IMR-90 (cell line): ENCODE measurements at regions not wholly inside any gene's neighbourhood (a gene's known extent, or its start where the extent isn't known, plus 50 kb on each side); places are given as distances from the start of the nearest gene placed in this dataset.

Experiments used
- ATAC-seq: fragments of 200-7000 bp; cut with Tn5 transposase; 2 replicates; pipeline ENCODE4 v1.9.1; 2020; ENCODE audit warnings: low read depth, mild to moderate bottlenecking, moderate library complexity
- BruUV-seq: library from RNA; stranded (reverse); fragments of 400-500 nt; replicated peaks from 2 replicates; lab custom pipeline; 2021; lab: Mats Ljungman, UMichigan
- CTCF ChIA-PET: fragments of 300-600 bp; formaldehyde crosslinking; extraction: SDS; loops from one replicate; lab custom pipeline; 2021; ENCODE audit warnings: antibody characterized with exemption; lab: Yijun Ruan, JAX
- POLR2A ChIA-PET: fragments of 300-600 bp; sonication (Branson Sonifier 250); formaldehyde crosslinking; loops from one replicate; lab custom pipeline; 2022; ENCODE audit warnings: antibody characterized with exemption; ENCODE audit not compliant: unreplicated experiment; lab: Charles Lee
- DNase-seq: peaks from one replicate; pipeline ENCODE4 v3.0.0; 2013
- H2AFZ ChIP-seq: replicated peaks from 2 replicates; pipeline ENCODE3; 2013; ENCODE audit warnings: low read length, mild to moderate bottlenecking; ENCODE audit not compliant: poor library complexity
- H2AK5ac ChIP-seq: 2 replicates; pipeline ENCODE4 v1.6.1; 2013; ENCODE audit warnings: low read depth, low read length, inconsistent platforms
- H2AK9ac ChIP-seq: replicated peaks from 2 replicates; pipeline ENCODE3; 2013; ENCODE audit warnings: mild to moderate bottlenecking, low read depth, low read length, moderate library complexity; ENCODE audit not compliant: poor library complexity
- H2BK120ac ChIP-seq: 2 replicates; pipeline ENCODE4 v1.6.1; 2013; ENCODE audit warnings: low read depth, low read length, inconsistent platforms
- H2BK15ac ChIP-seq: 3 replicates; pipeline ENCODE4 v1.6.1; 2013; ENCODE audit warnings: low read depth, low read length, inconsistent platforms
- H2BK20ac ChIP-seq: 2 replicates; pipeline ENCODE4 v1.6.1; 2013; ENCODE audit warnings: low read depth, mild to moderate bottlenecking, inconsistent platforms, low read length, moderate library complexity
- H2BK5ac ChIP-seq: 2 replicates; pipeline ENCODE4 v1.6.1; 2013; ENCODE audit warnings: mild to moderate bottlenecking, low read depth, low read length, inconsistent platforms; ENCODE audit not compliant: poor library complexity, severe bottlenecking
- H3K14ac ChIP-seq: replicated peaks from 2 replicates; pipeline ENCODE4 v1.6.1; 2013; ENCODE audit warnings: low read depth, low read length, inconsistent platforms
- H3K18ac ChIP-seq: 2 replicates; pipeline ENCODE4 v1.6.1; 2013; ENCODE audit warnings: low read depth, low read length, control low read depth
- H3K23ac ChIP-seq: 2 replicates; pipeline ENCODE4 v1.6.1; 2013; ENCODE audit warnings: low read depth, low read length, inconsistent platforms
- H3K27ac ChIP-seq: 2 replicates; pipeline ENCODE4 v1.5.1; 2013; ENCODE audit warnings: mild to moderate bottlenecking, control low read depth, low read length; ENCODE audit not compliant: insufficient read depth
- H3K27me3 ChIP-seq: 2 replicates; pipeline ENCODE4 v1.6.1; 2013; ENCODE audit warnings: low read length; ENCODE audit not compliant: control insufficient read depth, insufficient read depth
- H3K36me3 ChIP-seq: 2 replicates; pipeline ENCODE4 v1.6.1; 2013; ENCODE audit warnings: low read length, mixed read lengths; ENCODE audit not compliant: control insufficient read depth, insufficient read depth
- H3K4ac ChIP-seq: 2 replicates; pipeline ENCODE4 v1.6.1; 2013; ENCODE audit warnings: low read depth, low read length, inconsistent platforms
- H3K4me1 ChIP-seq: 2 replicates; pipeline ENCODE4 v1.6.1; 2013; ENCODE audit warnings: low read length, mixed read lengths; ENCODE audit not compliant: control insufficient read depth, insufficient read depth
- H3K4me2 ChIP-seq: 2 replicates; pipeline ENCODE4 v1.6.1; 2013; ENCODE audit warnings: low read depth, mild to moderate bottlenecking, control low read depth, low read length, moderate library complexity
- H3K4me3 ChIP-seq: 2 replicates; pipeline ENCODE4 v1.5.1; 2013; ENCODE audit warnings: low read depth, mild to moderate bottlenecking, control low read depth, low read length, moderate library complexity; ENCODE audit not compliant: insufficient read depth
- H3K56ac ChIP-seq: 2 replicates; pipeline ENCODE4 v1.6.1; 2013; ENCODE audit warnings: low read length, inconsistent platforms; ENCODE audit not compliant: insufficient read depth; ENCODE audit errors: extremely low read depth
- H3K79me1 ChIP-seq, 2 experiments: 2 replicates each; pipeline ENCODE4 v1.6.1; 2013; ENCODE audit warnings: low read length in 2 of 2, inconsistent platforms in 1 of 2, low read depth in 1 of 2
- H3K9ac ChIP-seq: 2 replicates; pipeline ENCODE4 v1.6.1; 2013; ENCODE audit warnings: low read depth, low read length, control low read depth
- H3K9me1 ChIP-seq: 2 replicates; pipeline ENCODE4 v1.6.1; 2013; ENCODE audit warnings: low read length, inconsistent platforms; ENCODE audit not compliant: insufficient read depth
- H3K9me3 ChIP-seq: 2 replicates; pipeline ENCODE4 v1.6.1; 2013; ENCODE audit warnings: low read length; ENCODE audit not compliant: control insufficient read depth, insufficient read depth
- H4K20me1 ChIP-seq: 2 replicates; pipeline ENCODE4 v1.6.1; 2013; ENCODE audit warnings: low read length, inconsistent platforms; ENCODE audit not compliant: insufficient read depth
- H4K5ac ChIP-seq: 2 replicates; pipeline ENCODE4 v1.6.1; 2013; ENCODE audit warnings: mild to moderate bottlenecking, low read depth, low read length, control low read depth
- H4K8ac ChIP-seq, 2 experiments: 2 replicates each; pipeline ENCODE4 v1.6.1; 2013; ENCODE audit warnings: low read depth in 2 of 2, low read length in 2 of 2, control low read depth in 1 of 2, inconsistent platforms in 1 of 2
- H4K91ac ChIP-seq: 2 replicates; pipeline ENCODE4 v1.6.1; 2013; ENCODE audit warnings: low read depth, low read length, inconsistent platforms; ENCODE audit not compliant: insufficient read depth
- CTCF ChIP-seq: conservative IDR thresholded peaks from 2 replicates; pipeline ENCODE4 v1.5.1; 2012; ENCODE audit warnings: mild to moderate bottlenecking, low read depth, low read length, improper control_type of control experiment
- POLR2A ChIP-seq: IDR thresholded peaks from 2 replicates; pipeline ENCODE4 v1.6.1; 2012; ENCODE audit warnings: mild to moderate bottlenecking, low read depth, low read length
- WGBS, 2 experiments: methylation state at CpG; one replicate each; pipeline versions ENCODE4 v1.1.5 to v1.1.7; 2013; ENCODE audit warnings: missing lambda C conversion rate in 2 of 2; ENCODE audit not compliant: insufficient read length in 1 of 2; ENCODE audit errors: extremely low coverage in 2 of 2; 5-methylcytosine and 5-hydroxymethylcytosine counted together
- dilution Hi-C: fragments of 300-500 bp; cut with HindIII; formaldehyde crosslinking; loops from one replicate; pipeline ENCODE4 v1.14.3; 2018; ENCODE audit warnings: low sequenced_read_pairs; ENCODE audit not compliant: unreplicated experiment
- in situ Hi-C: fragments of 300-500 bp; cut with MboI; formaldehyde crosslinking; loops from 3 replicates; pipeline ENCODE4 v1.14.3; 2019; ENCODE audit warnings: low sequenced_read_pairs, inconsistent platforms, mixed read lengths
- intact Hi-C: fragments of 100-400 bp; cut with micrococcal nuclease; formaldehyde crosslinking; loops from 2 replicates; pipeline ENCODE4 v1.10.0; 2022

- in situ Hi-C loops (no loop called here), intact Hi-C loops (no loop called here), dilution Hi-C loops (no loop called here)
- no peak overlapping the region for H3K56ac ChIP-seq
- no peaks in the 10 kb centered on the region for H4K20me1 ChIP-seq
- no peaks in the 10 kb centered on the region for H3K36me3 ChIP-seq
- WGBS, 2 experiments: 38% methylated on average over 6 of the region's 37 CpGs; no CpG with 5 or more reads in 1 of the 2 experiments
- H3K9me3 ChIP-seq: 0 out of 2 replicates have a peak, but pooled peaks cover 3% of the 10 kb centered on the region
- H2BK120ac ChIP-seq: no peak overlapping the region
- no peak overlapping the region for H2AK9ac ChIP-seq
- no peak overlapping the region for H4K91ac ChIP-seq
- no peak for ATAC-seq
- ChIA-PET POLR2A (no interaction called here), CTCF (no interaction called here)
- BruUV-seq: no TSS peak
- no peak overlapping the region for H2BK5ac ChIP-seq
- no peak overlapping the region for H2AFZ ChIP-seq
- no peak overlapping the region for H3K4me3 ChIP-seq
- DNase-seq: no peak
- H3K4me1 ChIP-seq: no peaks in the 10 kb centered on the region
- H2AK5ac ChIP-seq: no peak overlapping the region
- no peak overlapping the region for H3K18ac ChIP-seq
- no peak overlapping the region for H2BK15ac ChIP-seq
- no peaks in the 10 kb centered on the region for H3K79me1 ChIP-seq
- no peak overlapping the region for H3K4ac ChIP-seq
- H3K14ac ChIP-seq: no peak overlapping the region
- no peak overlapping the region for H3K27ac ChIP-seq
- H4K5ac ChIP-seq: no peak overlapping the region
- H3K9ac ChIP-seq: no peak overlapping the region
- no peak overlapping the region for H3K23ac ChIP-seq
- H4K8ac ChIP-seq: no peak overlapping the region
- no peaks in the 10 kb centered on the region for H3K27me3 ChIP-seq
- no peak overlapping the region for H2BK20ac ChIP-seq
- TF ChIP-seq CTCF: peak; percentile 21; the same call in 1 of the 2 replicates
- no peak for TF ChIP-seq POLR2A
- no peaks in the 10 kb centered on the region for H3K9me1 ChIP-seq
- H3K4me2 ChIP-seq: no peak overlapping the region
Observed at GRCh38 chr11:116357784-116358544, 414.8 kb downstream of the BUD13 start.
